Adrenal gland (tissue), 9 donors: ENCODE measurements at regions not wholly inside any gene's neighbourhood (a gene's known extent, or its start where the extent isn't known, plus 50 kb on each side); places are given as distances from the start of the nearest gene placed in this dataset.

ENCODE experiments used
- DNase-seq, 7 donors: peaks; one replicate each; pipeline ENCODE4 v3.0.0-alpha.2; 2019 to 2020
- H3K27ac ChIP-seq, 5 donors: fragments of 200-600 bp; sonication (generic) in 4 of 5; 1 replicate in 3 of 5; 2 replicates in 2 of 5; pipeline versions ENCODE4 v1.5.1 to v1.8.0; 2016 to 2020; ENCODE audit warnings: mild to moderate bottlenecking in 1 of 5
- H3K27me3 ChIP-seq: fragments of 200-600 bp; 2 replicates; pipeline ENCODE4 v1.8.0; 2021
- H3K36me3 ChIP-seq, 2 donors: fragments of 200-600 bp; replicated peaks in 1 of 2; 1 replicate in 1 of 2; 2 replicates in 1 of 2; pipeline versions ENCODE4 v1.5.1 to v1.8.0; 2018 to 2022
- H3K4me1 ChIP-seq, 2 donors: fragments of 200-600 bp; replicated peaks in 1 of 2; 1 replicate in 1 of 2; 2 replicates in 1 of 2; pipeline versions ENCODE4 v1.5.1 to v1.8.0; 2018 to 2021
- H3K4me3 ChIP-seq, 4 donors: fragments of 200-600 bp; sonication (generic) in 3 of 4; one replicate each; pipeline ENCODE4 v1.5.1; 2016 to 2018
- H3K9me3 ChIP-seq, 3 donors: fragments of 200-600 bp; sonication (generic) in 1 of 3; replicated peaks in 1 of 3; 1 replicate in 2 of 3; 2 replicates in 1 of 3; pipeline versions ENCODE4 v1.5.1 to v1.8.0; 2016 to 2021
- CTCF ChIP-seq, 6 experiments: fragments of 450-650 bp in 4 of 6; fragments of 200-600 bp in 2 of 6; sonication (generic) in 1 of 6; IDR thresholded peaks; 1 replicate in 5 of 6; 2 replicates in 1 of 6; pipeline versions ENCODE4 v1.5.1 to v1.8.0; 2016 to 2021; ENCODE audit warnings: antibody characterized with exemption in 6 of 6, mild to moderate bottlenecking in 2 of 6, moderate library complexity in 1 of 6
- POLR2A ChIP-seq, 2 donors: fragments of 450-650 bp; IDR thresholded peaks; one replicate each; pipeline ENCODE4 v1.6.1; 2017; ENCODE audit warnings: antibody characterized with exemption in 2 of 2, mild to moderate bottlenecking in 2 of 2, moderate library complexity in 1 of 2
- WGBS, 4 donors: extraction: QIAGEN DNeasy Blood & Tissue Kit in 2 of 4; methylation state at CpG; one replicate each; pipeline versions ENCODE4 v1.1.5 to v1.1.7; 2013 to 2017; 5-methylcytosine and 5-hydroxymethylcytosine counted together
- intact Hi-C, 2 donors: fragments of 100-400 bp; cut with DNase I; formaldehyde crosslinking; loops; one replicate each; pipeline versions ENCODE4 v1.14.1 to v1.15.0; 2022 to 2023
- donor health status: healthy with polysubstance abuse.
- donor health status: Bipolar disorder and iron deficiency.
- donor health status: DM: yes; HTN: yes; CAD: no.
- donor health status: DM: no; HTN: no; CAD: no.
- donor health status: DM: no; HTN: no; CAD: no.

- H3K27me3 ChIP-seq: no peaks in the 10 kb centered on the region
- H3K9me3 ChIP-seq: peaks cover 0 to 8% (median 0%) of the 10 kb centered on the region in 3 donors
- no peaks in the 10 kb centered on the region for H3K36me3 ChIP-seq
- DNase-seq: no peak
- H3K27ac ChIP-seq: peak overlapping the region in 1 of 5 donors; percentile 22
- intact Hi-C loops: no loop called here
- 70 to 82% (median 77%) methylated on average over 1 of the region's 1 CpG for WGBS, 4 donors
- no peak for TF ChIP-seq POLR2A (IDR thresholded peaks at IDR 0.05)
- no peak for TF ChIP-seq CTCF (IDR thresholded peaks at IDR 0.05)
- no peak overlapping the region for H3K4me3 ChIP-seq
- peaks cover 0 to 10% of the 10 kb centered on the region in 2 donors for H3K4me1 ChIP-seq
These were observed 71.1 kb downstream of the ZNF641 start for GRCh38 chr12:48279601-48280000.

- Histone ChIP-seq H3K9me3 (peaks cover 0 to 8% (median 0%) of the 10 kb centered on the region in 3 donors), H3K4me1 (peaks cover 0 to 10% of the 10 kb centered on the region in 2 donors), H3K4me3 (no peak overlapping the region), H3K27ac (no peak overlapping the region), H3K27me3 (no peaks in the 10 kb centered on the region), H3K36me3 (no peaks in the 10 kb centered on the region)
- TF ChIP-seq CTCF (IDR thresholded peaks at IDR 0.05) (no peak), POLR2A (IDR thresholded peaks at IDR 0.05) (no peak)
- intact Hi-C loops: no loop called here
- DNase-seq: no peak
These were observed 71.6 kb downstream of the ZNF641 start for GRCh38 chr12:48279101-48279500.

GRCh38 chr12:48276621-48277020 lies 73.5 kb upstream of the OR10AD1 start:
- H3K4me3 ChIP-seq: no peak overlapping the region
- H3K36me3 ChIP-seq: no peaks in the 10 kb centered on the region
- intact Hi-C loops: no loop called here
- peaks cover 0 to 10% of the 10 kb centered on the region in 2 donors for H3K4me1 ChIP-seq
- TF ChIP-seq CTCF (IDR thresholded peaks at IDR 0.05) (no peak), POLR2A (IDR thresholded peaks at IDR 0.05) (no peak)
- no peak overlapping the region for H3K27ac ChIP-seq
- 73 to 87% (median 83%) methylated on average over 2 of the region's 2 CpGs for WGBS, 4 donors
- DNase-seq: no peak
- peaks cover 0 to 8% (median 0%) of the 10 kb centered on the region in 3 donors for H3K9me3 ChIP-seq
- no peaks in the 10 kb centered on the region for H3K27me3 ChIP-seq

GRCh38 chr12:48266826-48267225 lies 63.7 kb upstream of the OR10AD1 start:
- 92 to 100% (median 98%) methylated on average over 1 of the region's 1 CpG for WGBS, 4 donors
- H3K36me3 ChIP-seq: no peaks in the 10 kb centered on the region
- no peaks in the 10 kb centered on the region for H3K4me1 ChIP-seq
- H3K4me3 ChIP-seq: no peak overlapping the region
- no peak for DNase-seq
- H3K9me3 ChIP-seq: no peaks in the 10 kb centered on the region
- intact Hi-C loops: no loop called here
- no peak overlapping the region for H3K27ac ChIP-seq
- H3K27me3 ChIP-seq: no peaks in the 10 kb centered on the region
- TF ChIP-seq CTCF (IDR thresholded peaks at IDR 0.05): no peak
- no peak for TF ChIP-seq POLR2A (IDR thresholded peaks at IDR 0.05)
